K562 (cell line): ENCODE measurements at regions not wholly inside any gene's neighbourhood (a gene's known extent, or its start where the extent isn't known, plus 50 kb on each side); places are given as distances from the start of the nearest gene placed in this dataset.

ENCODE experiments used
- ATAC-seq: fragments of 200-7000 bp; cut with Tn5 transposase; 3 replicates; pipeline ENCODE4 v1.9.1; 2020; ENCODE audit warnings: moderate library complexity
- BruUV-seq: library from RNA; stranded (reverse); fragments of 400-500 nt; replicated peaks from 2 replicates; lab custom pipeline; 2021; lab: Mats Ljungman, UMichigan
- CTCF ChIA-PET: fragments of 300-600 bp; formaldehyde crosslinking; extraction: SDS; loops from one replicate; lab custom pipeline; 2021; ENCODE audit warnings: low intra/inter-chr PET ratio; lab: Yijun Ruan, JAX
- POLR2A ChIA-PET: fragments of 300-600, 350-650 bp; sonication (Branson Sonifier 250); formaldehyde crosslinking; extraction: SDS; loops from one replicate; lab custom pipeline; 2021; ENCODE audit warnings: antibody characterized with exemption, inconsistent platforms; lab: Yijun Ruan, JAX
- DNase-seq, 4 experiments: peaks; one replicate each; pipeline versions ENCODE4 v3.0.0 to v3.0.0-alpha.2; 2011 to 2018; ENCODE audit warnings: low spot score in 3 of 4, mixed read lengths in 3 of 4; ENCODE audit errors: extremely low read depth in 1 of 4
- FAIRE-seq: peaks from 2 replicates; lab custom pipeline; 2011; peaks lifted over from hg19 to GRCh38; lab: Jason Lieb, UNC
- H2AFZ ChIP-seq: 2 replicates; pipeline ENCODE4 v1.6.0; 2011; ENCODE audit warnings: low read depth, low read length, control low read depth, inconsistent platforms
- H3K27ac ChIP-seq: fragments of 200-600 bp; 3 replicates; pipeline ENCODE4 v1.8.0; 2011; ENCODE audit warnings: low read depth, mild to moderate bottlenecking, control low read depth, inconsistent platforms, low read length, moderate library complexity, mixed read lengths; ENCODE audit errors: extremely low read depth
- H3K27me3 ChIP-seq, 2 experiments: fragments of 300-600 bp in 1 of 2; 2 replicates in 1 of 2; 3 replicates in 1 of 2; pipeline versions ENCODE4 v1.6.0 to v1.8.0; 2011; ENCODE audit warnings: inconsistent platforms in 2 of 2, low read length in 2 of 2, mild to moderate bottlenecking in 1 of 2, mixed read lengths in 1 of 2, moderate library complexity in 1 of 2; ENCODE audit not compliant: control insufficient read depth in 2 of 2, insufficient read depth in 2 of 2
- H3K36me3 ChIP-seq: fragments of 300-600 bp; 3 replicates; pipeline ENCODE4 v1.8.0; 2011; ENCODE audit warnings: mild to moderate bottlenecking, low read length, inconsistent platforms; ENCODE audit not compliant: control insufficient read depth, insufficient read depth
- H3K4me1 ChIP-seq, 2 experiments: fragments of 200-600 bp in 1 of 2; replicated peaks in 1 of 2; 2 replicates in 1 of 2; 3 replicates in 1 of 2; pipeline versions ENCODE4 v1.5.1 to v1.8.0; 2011; ENCODE audit warnings: inconsistent platforms in 2 of 2, low read length in 2 of 2, mild to moderate bottlenecking in 1 of 2, mixed read lengths in 1 of 2, moderate library complexity in 1 of 2; ENCODE audit not compliant: control insufficient read depth in 2 of 2, insufficient read depth in 2 of 2
- H3K4me2 ChIP-seq: 2 replicates; pipeline ENCODE4 v1.6.1; 2011; ENCODE audit warnings: low read length, control low read depth, inconsistent platforms, mixed read lengths; ENCODE audit not compliant: insufficient read depth
- H3K4me3 ChIP-seq: fragments of 200-600 bp; sonication (generic), shearing (Covaris generic); 2 replicates; pipeline ENCODE4 v1.5.1; 2016; ENCODE audit warnings: control low read depth, inconsistent platforms
- H3K79me2 ChIP-seq: fragments of 200-600 bp; 3 replicates; pipeline ENCODE4 v1.8.0; 2011; ENCODE audit warnings: low read length, inconsistent platforms; ENCODE audit not compliant: control insufficient read depth, insufficient read depth
- H3K9ac ChIP-seq, 2 experiments: 2 replicates each; pipeline versions ENCODE4 v1.6.0 to v1.6.1; 2011; ENCODE audit warnings: low read depth in 2 of 2, low read length in 2 of 2, control low read depth in 1 of 2, inconsistent platforms in 1 of 2, mild to moderate bottlenecking in 1 of 2, mixed read lengths in 1 of 2; ENCODE audit not compliant: insufficient read depth in 1 of 2
- H3K9me1 ChIP-seq: one replicate; pipeline ENCODE4 v1.6.0; 2011; ENCODE audit warnings: inconsistent platforms, mild to moderate bottlenecking, low read length, moderate library complexity; ENCODE audit not compliant: control insufficient read depth, insufficient read depth
- H3K9me3 ChIP-seq: replicated peaks from 2 replicates; pipeline ENCODE4 v1.5.1; 2011; ENCODE audit warnings: low read depth, low read length, inconsistent platforms; ENCODE audit not compliant: control insufficient read depth, insufficient read depth
- H4K20me1 ChIP-seq: replicated peaks from 2 replicates; pipeline ENCODE4 v1.6.1; 2011; ENCODE audit warnings: low read length, inconsistent platforms, mixed read lengths; ENCODE audit not compliant: control insufficient read depth, insufficient read depth
- FOXA3 ChIP-seq, 2 experiments: fragments of 450-650 bp in 1 of 2; sonication (generic) in 1 of 2; formaldehyde crosslinking; IDR thresholded peaks in 1 of 2; conservative IDR thresholded peaks in 1 of 2; 2 replicates each; pipeline versions ENCODE4 v1.4.0 to v1.8.0; 2020 to 2022; ENCODE audit warnings: mild to moderate bottlenecking in 2 of 2, missing genetic modification reagents in 1 of 2
- NFXL1 ChIP-seq: fragments of 450-650 bp; formaldehyde crosslinking; IDR thresholded peaks from 2 replicates; pipeline ENCODE4 v1.4.0; 2021; ENCODE audit warnings: mild to moderate bottlenecking
- SIRT6 ChIP-seq: IDR thresholded peaks from one replicate; pipeline ENCODE4 v1.6.1; 2012; ENCODE audit warnings: low read depth, mild to moderate bottlenecking, control low read depth, inconsistent platforms, low read length, moderate library complexity
- TAF15 ChIP-seq: fragments of 200-400 bp; formaldehyde crosslinking; IDR thresholded peaks from 2 replicates; pipeline ENCODE4 v1.6.1; 2017; ENCODE audit warnings: mild to moderate bottlenecking, low read depth, low read length, moderate library complexity
- ZBTB12 ChIP-seq: fragments of 250-450 bp; sonication (Bioruptor Pico); IDR thresholded peaks from 2 replicates; pipeline ENCODE4 v1.4.0; 2020
- ZNF12 ChIP-seq: sonication (generic); formaldehyde crosslinking; IDR thresholded peaks from 2 replicates; pipeline ENCODE4 v1.4.0; 2020; ENCODE audit warnings: mild to moderate bottlenecking, missing genetic modification reagents
- ZNF512 ChIP-seq: IDR thresholded peaks from 2 replicates; pipeline ENCODE4 v1.6.1; 2016; ENCODE audit warnings: missing genetic modification characterization, missing compliant biosample characterization
- WGBS: fragments of 100-300 bp; shearing (Covaris generic); methylation state at CpG from one replicate; pipeline ENCODE4 v1.1.6; 2016; ENCODE audit warnings: low coverage, mixed read lengths; ENCODE audit not compliant: insufficient coverage; ENCODE audit errors: missing lambda C conversion rate; 5-methylcytosine and 5-hydroxymethylcytosine counted together
- in situ Hi-C: fragments of 300-500 bp; cut with MboI; formaldehyde crosslinking; loops from 4 replicates; pipeline ENCODE4 v1.15.0; 2018; ENCODE audit warnings: inconsistent platforms, mixed read lengths
- intact Hi-C: fragments of 100-400 bp; cut with micrococcal nuclease; formaldehyde crosslinking; loops from 2 replicates; pipeline ENCODE4 v1.14.2; 2022
- TF ChIP-seq, protein P1 (sequence below): fragments of 450-650 bp; IDR thresholded peaks from 2 replicates; pipeline ENCODE4 v1.6.1; 2016; ENCODE audit warnings: mild to moderate bottlenecking
- TF ChIP-seq, protein P2 (sequence below): fragments of 450-650 bp; IDR thresholded peaks from 2 replicates; pipeline ENCODE4 v1.6.1; 2016; ENCODE audit warnings: low read depth

GRCh38 chr5:175094461-175094860 is 349.5 kb downstream of the DRD1 start:
- H3K4me3 ChIP-seq, result no peak overlapping the region
- no peak overlapping the region for H3K4me2 ChIP-seq
- BruUV-seq, result no TSS peak
- H3K27me3 ChIP-seq, result no peaks in the 10 kb centered on the region; a peak in 2 of 5 replicates
- intact Hi-C loops, result no loop called here
- no peaks in the 10 kb centered on the region; the same call in 1 of the 2 replicates for H4K20me1 ChIP-seq
- H3K9me3 ChIP-seq, result no peaks in the 10 kb centered on the region
- no peak for FAIRE-seq
- ATAC-seq, result no peak
- no peak for DNase-seq
- H2AFZ ChIP-seq, result no peak overlapping the region
- ChIA-PET CTCF (no interaction called here), POLR2A (no interaction called here)
- no peaks in the 10 kb centered on the region for H3K9me1 ChIP-seq
- no peak overlapping the region for H3K27ac ChIP-seq
- no peaks in the 10 kb centered on the region; a peak in 1 of 5 replicates for H3K4me1 ChIP-seq
- H3K36me3 ChIP-seq, result no peaks in the 10 kb centered on the region
- H3K9ac ChIP-seq, result no peak overlapping the region
- in situ Hi-C loops, result no loop called here
- 0% methylated on average over 1 of the region's 1 CpG for WGBS
- no peaks in the 10 kb centered on the region for H3K79me2 ChIP-seq
- TF ChIP-seq ZBTB12 (CRISPR knock-in tag) (no peak), SIRT6 (no peak), ZNF12 (CRISPR knock-in tag) (no peak), ZNF512 (tag) (no peak), TAF15 (no peak), NFXL1 (CRISPR knock-in tag) (no peak), FOXA3 (CRISPR knock-in tag; conservative IDR thresholded peaks at IDR 0.05 in 1 of 2, IDR thresholded peaks at IDR 0.05 in 1 of 2) (no peak)
- TF ChIP-seq, protein P1, sequence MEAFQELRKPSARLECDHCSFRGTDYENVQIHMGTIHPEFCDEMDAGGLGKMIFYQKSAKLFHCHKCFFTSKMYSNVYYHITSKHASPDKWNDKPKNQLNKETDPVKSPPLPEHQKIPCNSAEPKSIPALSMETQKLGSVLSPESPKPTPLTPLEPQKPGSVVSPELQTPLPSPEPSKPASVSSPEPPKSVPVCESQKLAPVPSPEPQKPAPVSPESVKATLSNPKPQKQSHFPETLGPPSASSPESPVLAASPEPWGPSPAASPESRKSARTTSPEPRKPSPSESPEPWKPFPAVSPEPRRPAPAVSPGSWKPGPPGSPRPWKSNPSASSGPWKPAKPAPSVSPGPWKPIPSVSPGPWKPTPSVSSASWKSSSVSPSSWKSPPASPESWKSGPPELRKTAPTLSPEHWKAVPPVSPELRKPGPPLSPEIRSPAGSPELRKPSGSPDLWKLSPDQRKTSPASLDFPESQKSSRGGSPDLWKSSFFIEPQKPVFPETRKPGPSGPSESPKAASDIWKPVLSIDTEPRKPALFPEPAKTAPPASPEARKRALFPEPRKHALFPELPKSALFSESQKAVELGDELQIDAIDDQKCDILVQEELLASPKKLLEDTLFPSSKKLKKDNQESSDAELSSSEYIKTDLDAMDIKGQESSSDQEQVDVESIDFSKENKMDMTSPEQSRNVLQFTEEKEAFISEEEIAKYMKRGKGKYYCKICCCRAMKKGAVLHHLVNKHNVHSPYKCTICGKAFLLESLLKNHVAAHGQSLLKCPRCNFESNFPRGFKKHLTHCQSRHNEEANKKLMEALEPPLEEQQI, result no peak
- TF ChIP-seq, protein P2, sequence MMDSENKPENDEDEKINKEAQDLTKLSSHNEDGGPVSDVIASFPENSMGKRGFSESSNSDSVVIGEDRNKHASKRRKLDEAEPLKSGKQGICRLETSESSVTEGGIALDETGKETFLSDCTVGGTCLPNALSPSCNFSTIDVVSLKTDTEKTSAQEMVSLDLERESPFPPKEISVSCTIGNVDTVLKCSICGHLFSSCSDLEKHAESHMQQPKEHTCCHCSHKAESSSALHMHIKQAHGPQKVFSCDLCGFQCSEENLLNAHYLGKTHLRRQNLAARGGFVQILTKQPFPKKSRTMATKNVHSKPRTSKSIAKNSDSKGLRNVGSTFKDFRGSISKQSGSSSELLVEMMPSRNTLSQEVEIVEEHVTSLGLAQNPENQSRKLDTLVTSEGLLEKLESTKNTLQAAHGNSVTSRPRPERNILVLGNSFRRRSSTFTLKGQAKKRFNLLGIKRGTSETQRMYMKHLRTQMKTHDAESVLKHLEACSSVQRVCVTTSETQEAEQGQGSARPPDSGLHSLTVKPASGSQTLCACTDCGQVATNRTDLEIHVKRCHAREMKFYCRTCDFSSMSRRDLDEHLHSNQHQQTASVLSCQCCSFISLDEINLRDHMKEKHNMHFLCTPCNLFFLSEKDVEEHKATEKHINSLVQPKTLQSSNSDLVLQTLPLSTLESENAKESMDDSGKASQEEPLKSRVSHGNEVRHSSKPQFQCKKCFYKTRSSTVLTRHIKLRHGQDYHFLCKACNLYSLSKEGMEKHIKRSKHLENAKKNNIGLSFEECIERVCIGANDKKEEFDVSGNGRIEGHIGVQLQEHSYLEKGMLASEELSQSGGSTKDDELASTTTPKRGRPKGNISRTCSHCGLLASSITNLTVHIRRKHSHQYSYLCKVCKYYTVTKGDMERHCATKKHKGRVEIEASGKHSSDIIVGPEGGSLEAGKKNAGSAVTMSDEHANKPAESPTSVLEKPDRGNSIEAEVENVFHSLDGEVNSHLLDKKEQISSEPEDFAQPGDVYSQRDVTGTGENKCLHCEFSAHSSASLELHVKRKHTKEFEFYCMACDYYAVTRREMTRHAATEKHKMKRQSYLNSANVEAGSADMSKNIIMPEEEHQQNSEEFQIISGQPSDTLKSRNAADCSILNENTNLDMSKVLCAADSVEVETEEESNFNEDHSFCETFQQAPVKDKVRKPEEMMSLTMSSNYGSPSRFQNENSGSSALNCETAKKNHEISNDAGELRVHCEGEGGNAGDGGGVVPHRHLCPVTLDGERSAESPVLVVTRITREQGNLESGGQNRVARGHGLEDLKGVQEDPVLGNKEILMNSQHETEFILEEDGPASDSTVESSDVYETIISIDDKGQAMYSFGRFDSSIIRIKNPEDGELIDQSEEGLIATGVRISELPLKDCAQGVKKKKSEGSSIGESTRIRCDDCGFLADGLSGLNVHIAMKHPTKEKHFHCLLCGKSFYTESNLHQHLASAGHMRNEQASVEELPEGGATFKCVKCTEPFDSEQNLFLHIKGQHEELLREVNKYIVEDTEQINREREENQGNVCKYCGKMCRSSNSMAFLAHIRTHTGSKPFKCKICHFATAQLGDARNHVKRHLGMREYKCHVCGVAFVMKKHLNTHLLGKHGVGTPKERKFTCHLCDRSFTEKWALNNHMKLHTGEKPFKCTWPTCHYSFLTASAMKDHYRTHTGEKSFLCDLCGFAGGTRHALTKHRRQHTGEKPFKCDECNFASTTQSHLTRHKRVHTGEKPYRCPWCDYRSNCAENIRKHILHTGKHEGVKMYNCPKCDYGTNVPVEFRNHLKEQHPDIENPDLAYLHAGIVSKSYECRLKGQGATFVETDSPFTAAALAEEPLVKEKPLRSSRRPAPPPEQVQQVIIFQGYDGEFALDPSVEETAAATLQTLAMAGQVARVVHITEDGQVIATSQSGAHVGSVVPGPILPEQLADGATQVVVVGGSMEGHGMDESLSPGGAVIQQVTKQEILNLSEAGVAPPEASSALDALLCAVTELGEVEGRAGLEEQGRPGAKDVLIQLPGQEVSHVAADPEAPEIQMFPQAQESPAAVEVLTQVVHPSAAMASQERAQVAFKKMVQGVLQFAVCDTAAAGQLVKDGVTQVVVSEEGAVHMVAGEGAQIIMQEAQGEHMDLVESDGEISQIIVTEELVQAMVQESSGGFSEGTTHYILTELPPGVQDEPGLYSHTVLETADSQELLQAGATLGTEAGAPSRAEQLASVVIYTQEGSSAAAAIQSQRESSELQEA, result no peak
